ENCODE measurements at regions not wholly inside any gene's neighbourhood (a gene's known extent, or its start where the extent isn't known, plus 50 kb on each side); places are given as distances from the start of the nearest gene placed in this dataset.

GRCh38 chr16:51562891-51563290 is 411.8 kb upstream of the SALL1 start:
- TF ChIP-seq CTCF (IDR thresholded peaks at IDR 0.05; ENCODE audit: low read depth, low read length) (no peak), EZH2phosphoT487 (IDR thresholded peaks at IDR 0.05; ENCODE audit: low read depth) (no peak)
